KBM-7 (cell line): ENCODE measurements at regions not wholly inside any gene's neighbourhood (a gene's known extent, or its start where the extent isn't known, plus 50 kb on each side); places are given as distances from the start of the nearest gene placed in this dataset.
A peak's percentile ranks its signal among the peaks of the same experiment; 100 is the strongest.
"Not testable (repeated sequence)": the region's sequence is repeated elsewhere in the genome, so short reads cannot be mapped to it uniquely, and the experiment has no call there.

ENCODE experiments used
- DNase-seq: peaks from one replicate; pipeline ENCODE4 v3.0.0-alpha.2; 2015
- in situ Hi-C: fragments of 300-500 bp; cut with MboI; formaldehyde crosslinking; loops from 2 replicates; pipeline ENCODE4 v1.14.3; 2020; ENCODE audit warnings: low sequenced_read_pairs, low pct_unique_long_range_greater_than_20kb, mixed read lengths

- no peak for DNase-seq
- in situ Hi-C loops, result no loop called here
These were observed 162.6 kb upstream of the MAGI2 start for GRCh38 chr7:79615871-79616640.

DNA sequence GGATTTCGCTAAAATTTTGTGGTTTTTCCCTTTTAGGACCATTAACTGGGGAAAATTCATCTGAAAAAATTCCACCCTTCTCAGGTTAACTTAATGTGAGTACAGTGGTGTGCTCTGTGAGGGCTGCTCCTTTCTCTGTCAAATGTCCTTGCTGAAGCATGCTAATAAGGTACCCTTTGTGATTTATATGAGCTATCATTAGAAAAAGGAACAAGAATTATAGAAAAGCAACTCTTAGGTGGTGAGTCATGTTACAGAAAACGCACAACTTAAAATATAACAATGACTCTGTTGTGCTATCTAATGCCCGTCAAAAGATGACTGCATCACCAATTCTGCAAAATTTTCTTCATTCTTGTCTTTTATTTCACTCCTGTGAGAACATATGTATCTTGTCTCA lies 162.0 kb upstream of the MAGI2 start:
- in situ Hi-C loops, result no loop called here
- DNase-seq, result no peak

DNA sequence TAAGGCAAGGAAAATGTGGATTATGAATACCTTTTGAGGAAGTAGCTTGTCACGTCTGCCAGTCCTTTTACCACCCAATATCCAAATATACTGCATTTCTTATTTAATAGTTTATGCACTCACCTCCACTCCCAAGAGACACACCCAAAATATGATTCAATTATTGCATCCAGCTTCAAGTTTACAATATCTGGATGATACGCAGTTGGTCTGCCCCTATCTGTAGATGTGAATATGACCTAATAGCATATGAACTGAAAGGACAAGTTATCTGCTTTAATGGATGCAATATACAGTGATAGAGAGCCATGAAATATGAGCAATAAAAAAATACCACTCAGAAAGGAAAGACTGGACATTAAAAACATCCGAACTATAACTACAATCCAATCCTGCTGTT lies 159.4 kb upstream of the MAGI2 start:
- in situ Hi-C loops, result no loop called here
- no peak for DNase-seq

- DNase-seq, result no peak
- in situ Hi-C loops, result no loop called here
These were observed 158.6 kb upstream of the MAGI2 start for GRCh38 chr7:79612022-79612421.

- in situ Hi-C loops, result no loop called here
- DNase-seq, result no peak
These were observed 157.4 kb upstream of the MAGI2 start for GRCh38 chr7:79610748-79611304.

- DNase-seq, result no peak
- in situ Hi-C loops, result no loop called here
These were observed 156.8 kb upstream of the MAGI2 start for GRCh38 chr7:79610313-79610712.

DNA sequence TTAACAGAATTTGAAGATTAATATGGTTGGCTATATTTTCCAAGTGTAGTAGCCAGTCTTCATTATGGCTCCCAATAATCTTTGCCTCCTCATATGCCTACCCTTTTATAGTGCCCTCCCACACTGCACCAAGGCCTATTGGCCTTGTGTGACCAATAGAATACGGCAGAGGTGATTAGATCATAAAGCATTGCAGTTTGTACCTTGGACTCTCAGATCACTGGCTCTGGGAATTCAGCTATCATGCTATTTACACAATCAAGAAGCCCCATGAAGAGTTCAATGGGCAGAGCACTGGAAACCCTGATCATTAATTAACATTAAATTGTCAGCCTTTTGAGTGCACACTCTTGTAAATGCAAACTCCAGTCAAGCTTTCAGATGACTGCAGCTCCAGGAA lies 154.5 kb upstream of the MAGI2 start:
- DNase-seq, result no peak

DNA sequence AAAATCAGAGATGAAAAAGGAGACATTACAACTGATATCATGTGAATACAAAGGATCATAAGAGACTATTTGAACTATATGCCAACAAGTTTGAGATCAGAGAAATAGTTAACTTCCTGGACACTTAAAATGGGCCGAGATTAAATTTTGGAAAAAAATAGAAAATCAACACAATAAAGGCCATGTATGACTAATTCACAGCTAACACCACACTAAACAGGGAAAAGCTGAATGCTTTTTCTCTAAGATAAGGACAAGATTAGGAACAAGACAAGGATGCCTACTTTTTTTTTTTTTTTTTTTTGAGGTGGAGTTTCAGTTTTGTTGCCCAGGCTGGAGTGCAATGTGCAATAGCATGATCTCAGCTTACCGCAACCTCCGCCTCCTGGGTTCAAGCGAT lies 151.4 kb upstream of the MAGI2 start:
- in situ Hi-C loops, result no loop called here
- no peak for DNase-seq

More for the DNA sequence above, 154.5 kb upstream of the MAGI2 start:
- in situ Hi-C loops, result no loop called here

DNA sequence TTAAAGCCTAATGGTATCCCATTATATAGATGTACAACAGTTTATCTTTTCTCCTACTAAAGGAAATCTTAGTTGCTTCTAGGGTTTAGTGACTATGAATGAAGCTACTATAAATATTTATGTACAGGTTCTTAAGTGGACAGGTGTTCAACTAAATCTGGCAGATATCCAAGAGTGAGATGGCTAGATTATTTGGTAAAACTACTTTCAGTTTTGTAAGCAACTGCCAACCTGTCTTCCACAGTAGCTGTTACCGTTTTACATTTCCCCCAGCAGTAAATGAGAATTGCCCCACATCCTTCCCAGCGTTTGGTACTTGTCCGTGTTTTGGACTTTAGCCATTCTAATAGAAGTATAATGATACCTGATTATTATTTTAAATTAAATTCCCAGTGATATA lies 144.9 kb upstream of the MAGI2 start:
- in situ Hi-C loops, result no loop called here
- DNase-seq, result no peak

GRCh38 chr7:79594671-79595070 lies 141.2 kb upstream of the MAGI2 start:
- in situ Hi-C loops, DNase-seq: not testable (repeated sequence)

GRCh38 chr7:79593866-79594301 lies 140.4 kb upstream of the MAGI2 start:
- in situ Hi-C loops, result no loop called here
- no peak for DNase-seq

GRCh38 chr7:79590916-79591623 lies 137.6 kb upstream of the MAGI2 start:
- DNase-seq, result no peak
- in situ Hi-C loops, result no loop called here

DNA sequence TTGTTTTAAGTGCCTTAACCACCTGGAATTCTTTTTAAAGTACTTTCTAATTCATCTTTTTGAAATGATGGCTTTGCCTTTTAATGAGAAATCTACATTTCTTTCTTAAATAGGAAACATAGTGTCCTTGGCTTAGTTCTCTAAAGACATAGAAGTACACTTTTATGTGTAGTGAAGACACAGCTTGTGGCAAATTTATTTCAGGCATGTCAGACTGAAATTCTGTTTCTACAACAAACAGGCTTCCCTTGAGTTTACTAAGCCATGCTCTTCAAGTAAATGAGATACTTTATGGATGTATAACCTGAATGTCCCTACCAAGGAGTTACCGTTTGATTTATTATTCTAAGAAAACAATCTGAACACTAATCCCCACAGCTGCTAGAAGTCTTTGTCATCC lies 136.9 kb upstream of the MAGI2 start:
- DNase-seq, result no peak
- in situ Hi-C loops, result no loop called here

DNA sequence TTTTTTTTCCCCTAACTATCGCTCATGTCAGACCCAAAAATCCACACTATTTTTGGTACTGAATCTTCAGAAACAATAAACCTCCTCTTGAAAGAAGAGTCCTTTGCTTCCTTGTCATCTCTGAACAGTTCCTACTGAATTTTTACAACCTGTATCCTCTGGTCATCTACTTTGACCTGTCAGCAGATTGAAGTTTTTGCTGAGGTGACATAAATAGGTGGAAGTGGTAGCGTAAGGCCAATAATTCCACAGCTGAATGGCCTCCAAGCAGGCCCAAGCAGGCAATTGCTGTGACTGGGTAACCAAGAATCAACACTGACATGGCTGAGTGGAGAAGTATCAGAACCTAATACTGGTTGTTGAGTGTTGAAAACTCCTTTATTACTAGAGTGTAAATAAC lies 117.4 kb upstream of the MAGI2 start:
- in situ Hi-C loops, result no loop called here
- DNase-seq, result no peak

DNA sequence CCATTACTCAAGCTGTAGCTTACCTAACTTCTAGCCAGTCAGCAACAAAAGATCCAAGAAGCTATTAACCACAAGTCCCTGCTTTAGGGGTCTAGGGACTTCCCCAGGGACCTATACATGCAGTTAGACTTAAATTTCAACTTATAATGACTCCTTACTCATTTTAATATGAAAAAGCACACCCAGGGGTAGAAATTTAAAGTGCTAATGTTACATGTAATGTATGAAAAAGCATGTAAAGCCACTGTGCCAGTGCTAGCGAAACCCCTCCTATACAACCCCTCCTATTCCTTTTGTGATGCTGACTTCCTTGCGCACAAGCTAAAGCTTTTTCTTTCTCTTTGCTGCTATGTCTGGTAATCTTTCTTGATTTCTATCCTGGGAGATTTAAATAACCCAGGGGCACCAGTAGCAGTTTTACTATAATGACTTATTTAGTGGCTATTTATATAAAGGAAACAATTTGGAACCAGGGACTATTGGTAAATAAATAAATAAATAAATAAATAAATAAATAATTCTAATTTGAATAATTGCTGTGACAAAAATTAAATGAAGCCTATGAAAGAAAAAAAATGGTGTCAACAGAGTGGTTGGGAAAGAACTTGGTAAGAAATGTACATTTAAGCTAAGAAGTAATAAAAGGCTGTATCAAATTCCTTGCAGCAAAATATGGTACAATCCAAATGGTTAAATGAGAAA lies 110.5 kb upstream of the MAGI2 start:
- in situ Hi-C loops, result no loop called here
- DNase-seq, result no peak

DNA sequence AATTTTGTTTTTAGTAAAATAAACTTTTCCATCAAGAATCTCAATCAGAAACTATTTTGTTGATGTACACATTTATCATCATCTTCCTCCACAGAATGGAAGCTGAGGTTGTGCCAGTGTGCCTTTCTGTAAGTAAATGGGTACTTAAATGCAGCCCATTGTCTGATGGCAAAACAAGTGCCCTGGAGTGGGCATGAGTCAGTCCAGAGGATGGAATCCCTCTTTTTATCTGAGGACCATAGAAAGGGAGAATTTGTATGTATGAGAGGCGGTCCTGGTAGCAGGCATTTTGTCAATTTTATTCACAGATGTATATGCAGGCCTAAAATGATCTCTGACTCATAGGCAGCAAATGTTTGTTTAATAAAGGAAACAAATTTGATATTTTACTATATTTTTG lies 102.1 kb upstream of the MAGI2 start:
- in situ Hi-C loops, result no loop called here
- no peak for DNase-seq

- in situ Hi-C loops, result no loop called here
- no peak for DNase-seq
These were observed 100.5 kb upstream of the MAGI2 start for GRCh38 chr7:79553811-79554555.

GRCh38 chr7:79552463-79552862 lies 99.0 kb upstream of the MAGI2 start:
- in situ Hi-C loops, result no loop called here
- no peak for DNase-seq

DNA sequence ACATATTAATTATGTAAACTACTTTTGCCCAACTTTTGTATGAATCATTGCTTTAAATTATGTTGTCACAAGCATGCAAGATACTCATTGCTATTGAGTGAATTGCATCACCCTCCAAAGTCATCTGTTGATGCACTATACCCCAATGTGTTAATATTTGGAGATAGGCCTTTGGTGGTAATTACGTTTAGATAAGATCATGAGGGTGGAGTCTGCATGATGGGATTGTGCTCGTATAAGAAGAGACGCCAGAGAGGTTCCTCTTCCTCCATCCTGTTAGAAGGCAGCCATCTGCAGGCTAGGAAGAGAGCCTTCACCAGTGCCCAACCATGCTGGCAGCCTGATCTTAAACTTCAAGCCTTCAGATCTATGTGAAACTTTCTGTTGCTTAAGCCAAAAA lies 95.3 kb upstream of the MAGI2 start:
- DNase-seq, result peak; percentile 5
- in situ Hi-C loops, result no loop called here
